ENCODE measurements at regions not wholly inside any gene's neighbourhood (a gene's known extent, or its start where the extent isn't known, plus 50 kb on each side); places are given as distances from the start of the nearest gene placed in this dataset.
"Not testable (repeated sequence)": the region's sequence is repeated elsewhere in the genome, so short reads cannot be mapped to it uniquely, and the experiment has no call there.

GRCh38 chr12:105474672-105475071, 144.2 kb downstream of the C12orf75 start:
- DNase-seq (ENCODE audit: extremely low spot score): no peak
- Histone ChIP-seq H3K4me3 (no peak overlapping the region), H3K4me1 (no peaks in the 10 kb centered on the region), H3K9me3 (no peaks in the 10 kb centered on the region), H3K27me3 (peaks cover 0 to 7% (median 0%) of the 10 kb centered on the region in 4 donors), H3K36me3 (no peaks in the 10 kb centered on the region), H3K27ac (replicated peaks in 1 of 4) (no peak overlapping the region)
- TF ChIP-seq, protein P1, sequence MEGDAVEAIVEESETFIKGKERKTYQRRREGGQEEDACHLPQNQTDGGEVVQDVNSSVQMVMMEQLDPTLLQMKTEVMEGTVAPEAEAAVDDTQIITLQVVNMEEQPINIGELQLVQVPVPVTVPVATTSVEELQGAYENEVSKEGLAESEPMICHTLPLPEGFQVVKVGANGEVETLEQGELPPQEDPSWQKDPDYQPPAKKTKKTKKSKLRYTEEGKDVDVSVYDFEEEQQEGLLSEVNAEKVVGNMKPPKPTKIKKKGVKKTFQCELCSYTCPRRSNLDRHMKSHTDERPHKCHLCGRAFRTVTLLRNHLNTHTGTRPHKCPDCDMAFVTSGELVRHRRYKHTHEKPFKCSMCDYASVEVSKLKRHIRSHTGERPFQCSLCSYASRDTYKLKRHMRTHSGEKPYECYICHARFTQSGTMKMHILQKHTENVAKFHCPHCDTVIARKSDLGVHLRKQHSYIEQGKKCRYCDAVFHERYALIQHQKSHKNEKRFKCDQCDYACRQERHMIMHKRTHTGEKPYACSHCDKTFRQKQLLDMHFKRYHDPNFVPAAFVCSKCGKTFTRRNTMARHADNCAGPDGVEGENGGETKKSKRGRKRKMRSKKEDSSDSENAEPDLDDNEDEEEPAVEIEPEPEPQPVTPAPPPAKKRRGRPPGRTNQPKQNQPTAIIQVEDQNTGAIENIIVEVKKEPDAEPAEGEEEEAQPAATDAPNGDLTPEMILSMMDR (IDR thresholded peaks at IDR 0.05): no peak
- TF ChIP-seq POLR2AphosphoS5 (IDR thresholded peaks at IDR 0.05) (no peak), EP300 (IDR thresholded peaks at IDR 0.05) (no peak), POLR2A (IDR thresholded peaks at IDR 0.05; ENCODE audit: low read depth) (no peak)
- WGBS: 87% methylated on average over 4 of the region's 4 CpGs
- intact Hi-C loops (cut with DNase I): no loop called here

DNA sequence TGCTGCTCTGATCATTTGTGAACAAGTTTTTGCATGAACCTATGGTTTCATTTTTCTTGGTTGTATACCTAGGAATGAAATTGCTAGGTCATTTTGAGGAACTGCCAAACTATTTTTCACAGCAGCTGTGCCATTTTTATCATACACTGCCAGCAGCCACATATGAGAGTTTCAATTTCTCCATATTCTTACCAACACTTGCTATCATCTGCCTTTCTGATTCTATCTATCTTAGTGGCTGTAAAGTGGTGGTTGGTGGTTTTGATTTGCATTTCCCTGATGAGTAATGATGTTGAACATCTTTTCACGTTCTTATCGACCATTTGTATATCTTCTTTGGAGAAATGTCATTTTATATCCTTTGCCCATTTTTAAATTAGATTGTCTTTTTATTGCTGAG, 146.1 kb downstream of the C12orf75 start:
- peaks cover 0 to 7% (median 0%) of the 10 kb centered on the region in 4 donors for H3K27me3 ChIP-seq
- no peak overlapping the region for H3K27ac ChIP-seq (replicated peaks in 1 of 4)
- WGBS: 83% methylated on average over 2 of the region's 2 CpGs
- no peak for DNase-seq (ENCODE audit: extremely low spot score)
- TF ChIP-seq, protein P1 (IDR thresholded peaks at IDR 0.05): no peak
- no peak for TF ChIP-seq POLR2AphosphoS5 (IDR thresholded peaks at IDR 0.05)
- TF ChIP-seq EP300 (IDR thresholded peaks at IDR 0.05): no peak
- TF ChIP-seq POLR2A (IDR thresholded peaks at IDR 0.05; ENCODE audit: low read depth): no peak
- intact Hi-C loops (cut with DNase I): no loop called here
- H3K36me3 ChIP-seq: no peaks in the 10 kb centered on the region
- H3K4me3 ChIP-seq: no peak overlapping the region
- H3K4me1 ChIP-seq: no peaks in the 10 kb centered on the region
- H3K9me3 ChIP-seq: no peaks in the 10 kb centered on the region

- peaks cover 0 to 7% (median 0%) of the 10 kb centered on the region in 4 donors for H3K27me3 ChIP-seq
- no peak overlapping the region for H3K27ac ChIP-seq (replicated peaks in 1 of 4)
- intact Hi-C loops (cut with DNase I): no loop called here
- TF ChIP-seq, protein P1 (IDR thresholded peaks at IDR 0.05): no peak
- peak in 1 of 2 donors; percentile 13 for TF ChIP-seq POLR2AphosphoS5 (IDR thresholded peaks at IDR 0.05)
- no peaks in the 10 kb centered on the region for H3K36me3 ChIP-seq
- H3K4me3 ChIP-seq: no peak overlapping the region
- no peaks in the 10 kb centered on the region for H3K4me1 ChIP-seq
- WGBS: 91% methylated on average over 6 of the region's 6 CpGs
- H3K9me3 ChIP-seq: no peaks in the 10 kb centered on the region
- DNase-seq (ENCODE audit: extremely low spot score): no peak
Observed at GRCh38 chr12:105477873-105478272, 147.4 kb downstream of the C12orf75 start.

DNA sequence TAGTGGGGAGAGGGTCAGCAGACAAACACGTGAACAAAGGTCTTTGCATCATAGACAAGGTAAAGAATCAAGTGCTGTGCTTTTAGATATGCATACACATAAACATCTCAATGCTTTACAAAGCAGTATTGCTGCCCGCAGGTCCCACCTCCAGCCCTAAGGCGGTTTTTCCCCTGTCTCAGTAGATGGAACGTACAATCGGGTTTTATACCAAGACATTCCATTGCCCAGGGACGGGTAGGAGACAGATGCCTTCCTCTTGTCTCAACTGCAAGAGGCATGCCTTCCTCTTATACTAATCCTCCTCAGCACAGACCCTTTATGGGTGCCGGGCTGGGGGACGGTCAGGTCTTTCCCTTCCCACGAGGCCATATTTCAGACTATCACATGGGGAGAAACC, 148.3 kb downstream of the C12orf75 start:
- H3K4me1 ChIP-seq; H3K27ac ChIP-seq (replicated peaks in 1 of 4); H3K27me3 ChIP-seq; H3K9me3 ChIP-seq; H3K36me3 ChIP-seq; H3K4me3 ChIP-seq; intact Hi-C loops (cut with DNase I); DNase-seq (ENCODE audit: extremely low spot score): not testable (repeated sequence)
- WGBS: 84% methylated on average over 9 of the region's 9 CpGs

DNA sequence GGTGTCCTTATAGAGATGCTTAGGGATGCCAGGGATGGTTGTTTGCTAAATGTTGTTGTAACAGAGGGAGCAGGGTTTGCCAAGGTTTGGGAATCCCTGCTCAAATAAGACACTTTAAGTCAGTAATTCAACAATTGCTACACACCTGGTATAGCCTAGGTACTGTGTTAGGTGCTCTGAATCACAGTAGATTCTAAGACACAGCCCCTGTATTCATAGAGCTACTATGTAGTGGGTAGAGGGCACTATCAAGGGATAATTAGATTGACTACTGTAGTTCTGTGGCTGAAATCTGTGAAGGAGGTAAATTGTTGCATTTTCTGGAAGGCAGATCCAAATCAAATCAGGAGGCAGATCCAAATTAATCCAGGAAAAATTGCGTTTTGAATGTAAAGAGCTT, 149.2 kb downstream of the C12orf75 start:
- Histone ChIP-seq H3K4me3 (no peak overlapping the region), H3K27ac (replicated peaks in 1 of 4) (no peak overlapping the region), H3K27me3 (peaks cover 0 to 3% (median 0%) of the 10 kb centered on the region in 4 donors), H3K36me3 (no peaks in the 10 kb centered on the region), H3K4me1 (peaks cover 0 to 5% (median 0%) of the 10 kb centered on the region in 4 donors), H3K9me3 (no peaks in the 10 kb centered on the region)
- no peak for DNase-seq (ENCODE audit: extremely low spot score)
- WGBS: 85% methylated on average over 1 of the region's 1 CpG
- intact Hi-C loops (cut with DNase I): no loop called here
- TF ChIP-seq EP300 (IDR thresholded peaks at IDR 0.05) (no peak), POLR2AphosphoS5 (IDR thresholded peaks at IDR 0.05) (no peak), POLR2A (IDR thresholded peaks at IDR 0.05; ENCODE audit: low read depth) (no peak)
- TF ChIP-seq, protein P1 (IDR thresholded peaks at IDR 0.05): no peak

Data from esophagus muscularis mucosa (tissue), 4 donors.